ENCODE measurements at regions not wholly inside any gene's neighbourhood (a gene's known extent, or its start where the extent isn't known, plus 50 kb on each side); places are given as distances from the start of the nearest gene placed in this dataset.

DNA sequence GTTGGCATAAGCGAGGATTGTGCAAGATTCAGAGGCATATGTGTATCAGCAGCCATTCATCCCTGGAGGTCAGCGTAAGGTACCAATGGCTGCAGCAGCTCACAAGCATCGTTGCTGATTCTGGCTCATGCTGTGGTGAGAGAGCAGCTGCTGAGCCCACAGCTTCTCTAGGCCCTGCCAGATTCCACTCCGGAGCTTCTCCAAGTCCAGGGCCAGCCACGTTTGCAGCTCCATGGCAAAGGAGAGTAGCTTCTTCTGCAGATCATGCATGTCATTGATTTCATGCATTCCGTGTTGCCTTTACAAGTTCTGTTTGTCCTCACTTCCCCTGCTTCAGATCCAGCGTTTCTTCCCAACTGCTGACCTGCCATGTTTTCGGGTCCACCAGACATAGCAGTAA lies 474.8 kb upstream of the ID4 start:
- no peak for TF ChIP-seq CTCF (IDR thresholded peaks at IDR 0.05; ENCODE audit: low read depth, low read length, poor library complexity, severe bottlenecking)
- no peak for TF ChIP-seq EZH2phosphoT487 (IDR thresholded peaks at IDR 0.05; ENCODE audit: borderline replicate concordance, low read length)
